Stomach smooth muscle (tissue), 2 donors: ENCODE measurements at regions not wholly inside any gene's neighbourhood (a gene's known extent, or its start where the extent isn't known, plus 50 kb on each side); places are given as distances from the start of the nearest gene placed in this dataset.

Experiments
- H3K27ac ChIP-seq: one replicate; pipeline ENCODE4 v1.7.0; 2013; ENCODE audit warnings: mild to moderate bottlenecking, low read length, inconsistent platforms
- H3K27me3 ChIP-seq, 2 donors: one replicate each; pipeline ENCODE4 v1.7.0; 2013; ENCODE audit warnings: low read length in 2 of 2; ENCODE audit not compliant: insufficient read depth in 2 of 2, control insufficient read depth in 1 of 2
- H3K36me3 ChIP-seq, 2 donors: one replicate each; pipeline ENCODE4 v1.7.0; 2013; ENCODE audit warnings: low read length in 2 of 2; ENCODE audit not compliant: control insufficient read depth in 2 of 2, insufficient read depth in 2 of 2
- H3K4me1 ChIP-seq: one replicate; pipeline ENCODE4 v1.7.0; 2013; ENCODE audit warnings: low read length; ENCODE audit not compliant: control insufficient read depth, insufficient read depth
- H3K4me3 ChIP-seq, 2 donors: one replicate each; pipeline ENCODE4 v1.7.0; 2013; ENCODE audit warnings: low read length in 2 of 2
- H3K9ac ChIP-seq, 2 donors: one replicate each; pipeline ENCODE4 v1.7.0; 2013; ENCODE audit warnings: low read length in 2 of 2, mild to moderate bottlenecking in 1 of 2
- H3K9me3 ChIP-seq, 2 donors: one replicate each; pipeline ENCODE4 v1.7.0; 2013; ENCODE audit warnings: low read length in 2 of 2; ENCODE audit not compliant: control insufficient read depth in 2 of 2
- donor health status: healthy.
- donor health status: Pancreatic carcinoma.

GRCh38 chr20:36093025-36093803, 61.3 kb upstream of the EPB41L1 start:
- Histone ChIP-seq H3K27me3 (peaks cover 27 to 31% of the 10 kb centered on the region in 2 donors), H3K4me1 (peaks cover 25% of the 10 kb centered on the region), H3K9me3 (no peaks in the 10 kb centered on the region), H3K36me3 (no peaks in the 10 kb centered on the region), H3K4me3 (peak overlapping the region; percentile 81 to 83), H3K27ac (peak overlapping the region; percentile 11), H3K9ac (no peak overlapping the region)

- Histone ChIP-seq H3K36me3 (no peaks in the 10 kb centered on the region), H3K27ac (no peak overlapping the region), H3K27me3 (peaks cover 27 to 31% of the 10 kb centered on the region in 2 donors), H3K9ac (no peak overlapping the region), H3K4me3 (peak overlapping the region; percentile 81 to 83), H3K4me1 (peaks cover 26% of the 10 kb centered on the region), H3K9me3 (no peaks in the 10 kb centered on the region)
Observed at GRCh38 chr20:36093804-36094145, 60.8 kb upstream of the EPB41L1 start.

GRCh38 chr20:36094497-36094896, 60.0 kb upstream of the EPB41L1 start:
- Histone ChIP-seq H3K27me3 (peaks cover 27 to 31% of the 10 kb centered on the region in 2 donors), H3K9me3 (no peaks in the 10 kb centered on the region), H3K27ac (no peak overlapping the region), H3K4me3 (peak overlapping the region; percentile 81 to 83), H3K36me3 (no peaks in the 10 kb centered on the region), H3K4me1 (peaks cover 26% of the 10 kb centered on the region), H3K9ac (peak overlapping the region in 1 of 2 donors; percentile 13)

DNA sequence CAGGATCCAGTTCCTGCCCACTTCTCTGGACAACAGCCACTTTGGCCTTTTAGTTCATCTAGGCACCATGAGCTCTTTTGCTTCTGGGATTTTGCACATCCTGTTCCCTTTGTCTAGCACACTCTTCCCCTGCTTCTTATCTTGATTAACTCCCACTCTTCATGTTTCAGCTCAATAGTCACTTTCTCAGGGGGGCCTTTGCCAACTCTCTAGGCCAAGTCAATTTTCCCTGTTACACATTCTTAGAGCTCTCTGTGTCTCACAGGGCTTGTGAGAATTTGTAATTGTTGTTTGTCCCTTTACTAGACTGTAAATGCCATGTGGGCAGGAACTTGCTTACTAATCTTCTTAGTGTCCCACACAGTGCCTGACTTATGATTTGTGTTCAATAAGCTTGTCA, 58.1 kb upstream of the EPB41L1 start:
- no peak overlapping the region for H3K4me3 ChIP-seq
- no peak overlapping the region for H3K27ac ChIP-seq
- H3K4me1 ChIP-seq = peaks cover 28% of the 10 kb centered on the region
- no peaks in the 10 kb centered on the region for H3K9me3 ChIP-seq
- H3K36me3 ChIP-seq = no peaks in the 10 kb centered on the region
- peaks cover 16 to 23% of the 10 kb centered on the region in 2 donors for H3K27me3 ChIP-seq
- no peak overlapping the region for H3K9ac ChIP-seq

GRCh38 chr20:36097337-36098151, 57.0 kb upstream of the EPB41L1 start:
- H3K27me3 ChIP-seq = peaks cover 9 to 14% of the 10 kb centered on the region in 2 donors
- H3K4me1 ChIP-seq = peaks cover 23% of the 10 kb centered on the region
- H3K9me3 ChIP-seq = no peaks in the 10 kb centered on the region
- H3K9ac ChIP-seq = no peak overlapping the region
- H3K36me3 ChIP-seq = no peaks in the 10 kb centered on the region
- H3K27ac ChIP-seq = no peak overlapping the region
- no peak overlapping the region for H3K4me3 ChIP-seq

DNA sequence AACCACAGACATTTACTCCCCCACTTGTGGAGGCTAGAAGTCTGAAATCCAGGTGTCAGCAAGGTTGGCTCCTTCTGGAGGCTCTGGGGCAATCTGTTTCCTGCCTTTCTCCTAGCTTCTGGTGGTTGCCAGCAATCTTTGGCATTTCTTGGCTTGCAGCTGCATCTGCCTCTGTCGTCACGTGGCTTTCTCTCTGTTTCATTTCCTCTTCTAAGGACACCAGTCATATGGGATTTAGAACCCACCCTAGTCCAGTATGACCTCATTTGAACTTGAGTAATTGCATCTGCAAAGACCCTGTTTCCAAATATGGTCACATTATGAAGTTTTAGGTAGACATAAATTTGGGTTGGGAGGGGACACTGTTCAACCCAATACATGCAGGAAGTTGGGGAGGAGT, 56.2 kb upstream of the EPB41L1 start:
- H3K4me1 ChIP-seq = peaks cover 19% of the 10 kb centered on the region
- H3K9me3 ChIP-seq = no peaks in the 10 kb centered on the region
- no peak overlapping the region for H3K27ac ChIP-seq
- peaks cover 5 to 7% of the 10 kb centered on the region in 2 donors for H3K27me3 ChIP-seq
- H3K4me3 ChIP-seq = no peak overlapping the region
- no peaks in the 10 kb centered on the region for H3K36me3 ChIP-seq
- no peak overlapping the region for H3K9ac ChIP-seq

GRCh38 chr20:36099106-36099505, 55.4 kb upstream of the EPB41L1 start:
- H3K4me1 ChIP-seq = peaks cover 15% of the 10 kb centered on the region
- H3K4me3 ChIP-seq = no peak overlapping the region
- H3K27me3 ChIP-seq = peaks cover 3 to 5% of the 10 kb centered on the region in 2 donors
- no peak overlapping the region for H3K27ac ChIP-seq
- no peaks in the 10 kb centered on the region for H3K9me3 ChIP-seq
- H3K36me3 ChIP-seq = no peaks in the 10 kb centered on the region
- H3K9ac ChIP-seq = no peak overlapping the region

GRCh38 chr20:36101192-36101591, 53.3 kb upstream of the EPB41L1 start:
- Histone ChIP-seq H3K4me1 (peaks cover 9% of the 10 kb centered on the region), H3K9me3 (no peaks in the 10 kb centered on the region), H3K27me3 (no peaks in the 10 kb centered on the region), H3K9ac (no peak overlapping the region), H3K4me3 (no peak overlapping the region), H3K36me3 (no peaks in the 10 kb centered on the region), H3K27ac (no peak overlapping the region)

GRCh38 chr20:36102306-36102705, 52.2 kb upstream of the EPB41L1 start:
- H3K36me3 ChIP-seq = no peaks in the 10 kb centered on the region
- H3K27ac ChIP-seq = no peak overlapping the region
- no peak overlapping the region for H3K4me3 ChIP-seq
- peaks cover 9% of the 10 kb centered on the region for H3K4me1 ChIP-seq
- H3K9ac ChIP-seq = no peak overlapping the region
- H3K9me3 ChIP-seq = no peaks in the 10 kb centered on the region
- no peaks in the 10 kb centered on the region for H3K27me3 ChIP-seq

GRCh38 chr20:36102809-36103596, 51.5 kb upstream of the EPB41L1 start:
- Histone ChIP-seq H3K9me3 (no peaks in the 10 kb centered on the region), H3K9ac (no peak overlapping the region), H3K4me3 (no peak overlapping the region)

More at GRCh38 chr20:36102809-36103596, 51.5 kb upstream of the EPB41L1 start:
- Histone ChIP-seq H3K27me3 (no peaks in the 10 kb centered on the region), H3K36me3 (no peaks in the 10 kb centered on the region), H3K4me1 (peaks cover 8% of the 10 kb centered on the region), H3K27ac (no peak overlapping the region)
